Suprapubic skin (tissue), 4 donors: ENCODE measurements at regions not wholly inside any gene's neighbourhood (a gene's known extent, or its start where the extent isn't known, plus 50 kb on each side); places are given as distances from the start of the nearest gene placed in this dataset.

Source experiments
- DNase-seq, 2 donors: peaks; one replicate each; pipeline ENCODE4 v3.0.0-alpha.2; 2019; ENCODE audit warnings: low spot score in 2 of 2
- H3K27ac ChIP-seq: fragments of 200-600 bp; sonication (generic); one replicate; pipeline ENCODE4 v1.5.1; 2019
- H3K27me3 ChIP-seq: fragments of 200-600 bp; sonication (generic); one replicate; pipeline ENCODE4 v1.5.1; 2019
- H3K36me3 ChIP-seq: fragments of 200-600 bp; sonication (generic); one replicate; pipeline ENCODE4 v1.5.1; 2019
- H3K4me1 ChIP-seq: fragments of 200-600 bp; sonication (generic); one replicate; pipeline ENCODE4 v1.5.1; 2019
- H3K4me3 ChIP-seq: fragments of 200-600 bp; sonication (generic); one replicate; pipeline ENCODE4 v1.5.1; 2019; ENCODE audit warnings: mild to moderate bottlenecking
- H3K9me3 ChIP-seq: fragments of 200-600 bp; sonication (generic); one replicate; pipeline ENCODE4 v1.5.1; 2019
- CTCF ChIP-seq, 2 donors: fragments of 200-600 bp in 1 of 2; fragments of 450-650 bp in 1 of 2; sonication (generic) in 1 of 2; IDR thresholded peaks; one replicate each; pipeline ENCODE4 v1.5.1; 2016 to 2019; ENCODE audit warnings: antibody characterized with exemption in 2 of 2, mild to moderate bottlenecking in 1 of 2, moderate library complexity in 1 of 2
- EP300 ChIP-seq: sonication (generic); formaldehyde crosslinking; IDR thresholded peaks from one replicate; pipeline ENCODE4 v1.6.1; 2017; ENCODE audit warnings: antibody characterized with exemption
- POLR2A ChIP-seq, 2 donors: fragments of 450-650 bp; IDR thresholded peaks; one replicate each; pipeline ENCODE4 v1.6.1; 2017; ENCODE audit warnings: antibody characterized with exemption in 2 of 2, mild to moderate bottlenecking in 2 of 2, moderate library complexity in 2 of 2
- POLR2AphosphoS5 ChIP-seq, 3 donors: sonication (generic); formaldehyde crosslinking; IDR thresholded peaks; one replicate each; pipeline ENCODE4 v1.6.1; 2017; ENCODE audit warnings: antibody characterized with exemption in 3 of 3
- WGBS: methylation state at CpG from one replicate; pipeline ENCODE4 v1.1.5; 2018; 5-methylcytosine and 5-hydroxymethylcytosine counted together

- H3K36me3 ChIP-seq = no peaks in the 10 kb centered on the region
- H3K4me1 ChIP-seq = no peaks in the 10 kb centered on the region
- WGBS = 91% methylated on average over 5 of the region's 5 CpGs
- H3K9me3 ChIP-seq = no peaks in the 10 kb centered on the region
- no peak overlapping the region for H3K27ac ChIP-seq
- DNase-seq = no peak
- H3K4me3 ChIP-seq = no peak overlapping the region
- no peaks in the 10 kb centered on the region for H3K27me3 ChIP-seq
- no peak for TF ChIP-seq CTCF (IDR thresholded peaks at IDR 0.05)
- no peak for TF ChIP-seq POLR2AphosphoS5 (IDR thresholded peaks at IDR 0.05)
- no peak for TF ChIP-seq EP300
- TF ChIP-seq POLR2A (IDR thresholded peaks at IDR 0.05) = no peak
These were observed 271.9 kb upstream of the OPRM1 start for GRCh38 chr6:153767127-153767526.

GRCh38 chr6:153758516-153758915, 280.5 kb upstream of the OPRM1 start:
- TF ChIP-seq CTCF (IDR thresholded peaks at IDR 0.05) (no peak), POLR2AphosphoS5 (IDR thresholded peaks at IDR 0.05) (no peak), POLR2A (IDR thresholded peaks at IDR 0.05) (no peak), EP300 (no peak)
- 68% methylated on average over 2 of the region's 2 CpGs for WGBS
- H3K27me3 ChIP-seq = no peaks in the 10 kb centered on the region

GRCh38 chr6:153735761-153736160, 303.3 kb upstream of the OPRM1 start:
- no peaks in the 10 kb centered on the region for H3K4me1 ChIP-seq
- 90% methylated on average over 2 of the region's 5 CpGs for WGBS
- no peak for DNase-seq
- H3K27ac ChIP-seq = no peak overlapping the region
- TF ChIP-seq POLR2A (IDR thresholded peaks at IDR 0.05) (no peak), CTCF (IDR thresholded peaks at IDR 0.05) (no peak), POLR2AphosphoS5 (IDR thresholded peaks at IDR 0.05) (no peak), EP300 (no peak)
- no peaks in the 10 kb centered on the region for H3K36me3 ChIP-seq
- H3K4me3 ChIP-seq = no peak overlapping the region
- H3K27me3 ChIP-seq = no peaks in the 10 kb centered on the region
- H3K9me3 ChIP-seq = no peaks in the 10 kb centered on the region

More at GRCh38 chr6:153758516-153758915, 280.5 kb upstream of the OPRM1 start:
- no peak for DNase-seq
- H3K4me1 ChIP-seq = no peaks in the 10 kb centered on the region
- H3K27ac ChIP-seq = no peak overlapping the region
- H3K9me3 ChIP-seq = no peaks in the 10 kb centered on the region
- H3K4me3 ChIP-seq = no peak overlapping the region
- H3K36me3 ChIP-seq = no peaks in the 10 kb centered on the region

- Histone ChIP-seq H3K9me3 (no peaks in the 10 kb centered on the region), H3K27me3 (no peaks in the 10 kb centered on the region), H3K4me1 (no peaks in the 10 kb centered on the region), H3K27ac (no peak overlapping the region), H3K36me3 (no peaks in the 10 kb centered on the region), H3K4me3 (no peak overlapping the region)
- WGBS = 42% methylated on average over 2 of the region's 2 CpGs
- DNase-seq = no peak
- TF ChIP-seq CTCF (IDR thresholded peaks at IDR 0.05) (no peak), EP300 (no peak), POLR2AphosphoS5 (IDR thresholded peaks at IDR 0.05) (no peak), POLR2A (IDR thresholded peaks at IDR 0.05) (no peak)
These were observed 309.9 kb upstream of the OPRM1 start for GRCh38 chr6:153729189-153729588.

GRCh38 chr6:153727885-153728284, 311.2 kb upstream of the OPRM1 start:
- TF ChIP-seq POLR2A (IDR thresholded peaks at IDR 0.05) (no peak), POLR2AphosphoS5 (IDR thresholded peaks at IDR 0.05) (no peak), EP300 (no peak), CTCF (IDR thresholded peaks at IDR 0.05) (no peak)
- H3K27ac ChIP-seq = no peak overlapping the region
- no peak overlapping the region for H3K4me3 ChIP-seq

More at GRCh38 chr6:153727885-153728284, 311.2 kb upstream of the OPRM1 start:
- no peak for DNase-seq
- Histone ChIP-seq H3K27me3 (no peaks in the 10 kb centered on the region), H3K9me3 (no peaks in the 10 kb centered on the region), H3K36me3 (no peaks in the 10 kb centered on the region), H3K4me1 (no peaks in the 10 kb centered on the region)
- 33% methylated on average over 1 of the region's 1 CpG for WGBS
